Mucosa of stomach (tissue), 1 donor: ENCODE measurements at regions not wholly inside any gene's neighbourhood (a gene's known extent, or its start where the extent isn't known, plus 50 kb on each side); places are given as distances from the start of the nearest gene placed in this dataset.
"Not testable (repeated sequence)": the region's sequence is repeated elsewhere in the genome, so short reads cannot be mapped to it uniquely, and the experiment has no call there.

Experiments used
- H3K27me3 ChIP-seq: one replicate; pipeline ENCODE4 v1.7.0; 2013; ENCODE audit warnings: mild to moderate bottlenecking, low read length; ENCODE audit not compliant: control insufficient read depth, insufficient read depth
- H3K36me3 ChIP-seq: one replicate; pipeline ENCODE4 v1.7.0; 2013; ENCODE audit warnings: low read length; ENCODE audit not compliant: control insufficient read depth, insufficient read depth
- H3K4me1 ChIP-seq: one replicate; pipeline ENCODE4 v1.7.0; 2013; ENCODE audit warnings: mild to moderate bottlenecking, low read length; ENCODE audit not compliant: control insufficient read depth, insufficient read depth
- H3K4me3 ChIP-seq: one replicate; pipeline ENCODE4 v1.7.0; 2013; ENCODE audit warnings: low read length
- H3K9ac ChIP-seq: one replicate; pipeline ENCODE4 v1.7.0; 2013; ENCODE audit warnings: mild to moderate bottlenecking, low read length, moderate library complexity
- H3K9me3 ChIP-seq: one replicate; pipeline ENCODE4 v1.7.0; 2013; ENCODE audit warnings: mild to moderate bottlenecking, low read length, moderate library complexity; ENCODE audit not compliant: control insufficient read depth
- donor health status: Pancreatic carcinoma.

- H3K9me3 ChIP-seq, result no peaks in the 10 kb centered on the region
- H3K9ac ChIP-seq, result no peak overlapping the region
- no peaks in the 10 kb centered on the region for H3K27me3 ChIP-seq
- H3K36me3 ChIP-seq, result no peaks in the 10 kb centered on the region
- no peaks in the 10 kb centered on the region for H3K4me1 ChIP-seq
- H3K4me3 ChIP-seq, result no peak overlapping the region
Observed at GRCh38 chr2:67180841-67181240, 216.3 kb upstream of the ETAA1 start.

- Histone ChIP-seq H3K9me3 (no peaks in the 10 kb centered on the region), H3K27me3 (no peaks in the 10 kb centered on the region), H3K36me3 (no peaks in the 10 kb centered on the region), H3K9ac (no peak overlapping the region), H3K4me1 (no peaks in the 10 kb centered on the region), H3K4me3 (no peak overlapping the region)
Observed at GRCh38 chr2:67182884-67183283, 214.2 kb upstream of the ETAA1 start.

GRCh38 chr2:67186326-67186725 is 210.8 kb upstream of the ETAA1 start:
- Histone ChIP-seq H3K9me3 (no peaks in the 10 kb centered on the region), H3K36me3 (no peaks in the 10 kb centered on the region), H3K4me3 (no peak overlapping the region), H3K9ac (no peak overlapping the region), H3K4me1 (no peaks in the 10 kb centered on the region), H3K27me3 (no peaks in the 10 kb centered on the region)

- Histone ChIP-seq H3K27me3 (no peaks in the 10 kb centered on the region), H3K4me3 (no peak overlapping the region), H3K9me3 (no peaks in the 10 kb centered on the region), H3K36me3 (no peaks in the 10 kb centered on the region), H3K9ac (no peak overlapping the region), H3K4me1 (no peaks in the 10 kb centered on the region)
Observed at GRCh38 chr2:67186871-67187270, 210.3 kb upstream of the ETAA1 start.

- not testable (repeated sequence) for H3K4me3 ChIP-seq, H3K27me3 ChIP-seq, H3K4me1 ChIP-seq, H3K9ac ChIP-seq, H3K36me3 ChIP-seq, H3K9me3 ChIP-seq
Observed at GRCh38 chr2:67195327-67195726, 201.8 kb upstream of the ETAA1 start.

GRCh38 chr2:67201521-67201920 is 195.6 kb upstream of the ETAA1 start:
- Histone ChIP-seq H3K4me3 (no peak overlapping the region), H3K9me3 (no peaks in the 10 kb centered on the region), H3K27me3 (no peaks in the 10 kb centered on the region), H3K9ac (no peak overlapping the region), H3K4me1 (no peaks in the 10 kb centered on the region), H3K36me3 (no peaks in the 10 kb centered on the region)

GRCh38 chr2:67204349-67204748 is 192.8 kb upstream of the ETAA1 start:
- Histone ChIP-seq H3K9me3 (no peaks in the 10 kb centered on the region), H3K4me3 (no peak overlapping the region), H3K9ac (no peak overlapping the region), H3K4me1 (no peaks in the 10 kb centered on the region), H3K27me3 (no peaks in the 10 kb centered on the region), H3K36me3 (no peaks in the 10 kb centered on the region)

- no peaks in the 10 kb centered on the region for H3K9me3 ChIP-seq
- no peaks in the 10 kb centered on the region for H3K4me1 ChIP-seq
- H3K27me3 ChIP-seq, result no peaks in the 10 kb centered on the region
- no peaks in the 10 kb centered on the region for H3K36me3 ChIP-seq
- no peak overlapping the region for H3K4me3 ChIP-seq
- no peak overlapping the region for H3K9ac ChIP-seq
Observed at GRCh38 chr2:67208887-67209500, 188.1 kb upstream of the ETAA1 start.

- Histone ChIP-seq H3K4me3 (no peak overlapping the region), H3K9ac (no peak overlapping the region), H3K9me3 (no peaks in the 10 kb centered on the region), H3K4me1 (peaks cover 8% of the 10 kb centered on the region), H3K27me3 (no peaks in the 10 kb centered on the region), H3K36me3 (no peaks in the 10 kb centered on the region)
Observed at GRCh38 chr2:67210430-67210829, 186.7 kb upstream of the ETAA1 start.

GRCh38 chr2:67212203-67212602 is 184.9 kb upstream of the ETAA1 start:
- Histone ChIP-seq H3K4me3 (no peak overlapping the region), H3K4me1 (peaks cover 25% of the 10 kb centered on the region), H3K9ac (no peak overlapping the region), H3K27me3 (no peaks in the 10 kb centered on the region), H3K9me3 (no peaks in the 10 kb centered on the region), H3K36me3 (no peaks in the 10 kb centered on the region)

- Histone ChIP-seq H3K4me1 (peaks cover 25% of the 10 kb centered on the region), H3K27me3 (no peaks in the 10 kb centered on the region), H3K9ac (no peak overlapping the region), H3K9me3 (no peaks in the 10 kb centered on the region), H3K36me3 (no peaks in the 10 kb centered on the region), H3K4me3 (no peak overlapping the region)
Observed at GRCh38 chr2:67213270-67213670, 183.9 kb upstream of the ETAA1 start.

- Histone ChIP-seq H3K9ac (no peak overlapping the region), H3K4me3 (no peak overlapping the region)
Observed at GRCh38 chr2:67213677-67214402, 183.3 kb upstream of the ETAA1 start.

More at GRCh38 chr2:67213677-67214402, 183.3 kb upstream of the ETAA1 start:
- H3K27me3 ChIP-seq, result no peaks in the 10 kb centered on the region
- peaks cover 25% of the 10 kb centered on the region for H3K4me1 ChIP-seq
- H3K9me3 ChIP-seq, result no peaks in the 10 kb centered on the region
- no peaks in the 10 kb centered on the region for H3K36me3 ChIP-seq
